H1 (cell line): ENCODE measurements at regions not wholly inside any gene's neighbourhood (a gene's known extent, or its start where the extent isn't known, plus 50 kb on each side); places are given as distances from the start of the nearest gene placed in this dataset.

Experiments used
- CTCF ChIA-PET: fragments of 300-600 bp; sonication (Branson Sonifier 250); formaldehyde crosslinking; loops from one replicate; lab custom pipeline; 2021; ENCODE audit not compliant: partially characterized antibody; lab: Charles Lee
- POLR2A ChIA-PET: fragments of 300-600 bp; sonication (Branson Sonifier 250); formaldehyde crosslinking; loops from one replicate; lab custom pipeline; 2021; ENCODE audit warnings: inconsistent platforms; ENCODE audit not compliant: partially characterized antibody; lab: Charles Lee
- DNase-seq, 2 experiments: peaks; one replicate each; pipeline versions ENCODE4 v3.0.0 to v3.0.0-alpha.2; 2010 to 2022; ENCODE audit warnings: low spot score in 2 of 2, low read depth in 1 of 2, mixed read lengths in 1 of 2
- FAIRE-seq: peaks from 2 replicates; lab custom pipeline; 2011; peaks lifted over from hg19 to GRCh38; lab: Jason Lieb, UNC
- H2AFZ ChIP-seq: 2 replicates; pipeline ENCODE4 v1.8.1; 2012; ENCODE audit warnings: low read length, inconsistent platforms
- H2AK5ac ChIP-seq: 2 replicates; pipeline ENCODE4 v1.6.1; 2013; ENCODE audit warnings: low read depth, low read length
- H2BK120ac ChIP-seq: replicated peaks from 2 replicates; pipeline ENCODE3; 2013; ENCODE audit warnings: low read depth, low read length, inconsistent platforms
- H2BK12ac ChIP-seq: 2 replicates; pipeline ENCODE4 v1.6.1; 2013; ENCODE audit warnings: low read depth, low read length
- H2BK15ac ChIP-seq: 2 replicates; pipeline ENCODE4 v1.6.1; 2013; ENCODE audit warnings: low read length
- H2BK20ac ChIP-seq: 2 replicates; pipeline ENCODE4 v1.6.1; 2013; ENCODE audit warnings: low read length
- H2BK5ac ChIP-seq: 2 replicates; pipeline ENCODE4 v1.6.1; 2013; ENCODE audit warnings: low read depth, low read length
- H3K14ac ChIP-seq: 2 replicates; pipeline ENCODE4 v1.6.1; 2013; ENCODE audit warnings: inconsistent platforms; ENCODE audit not compliant: insufficient read length
- H3K18ac ChIP-seq: 2 replicates; pipeline ENCODE4 v1.6.1; 2013; ENCODE audit warnings: low read length; ENCODE audit errors: extremely low read depth
- H3K23ac ChIP-seq: 2 replicates; pipeline ENCODE4 v1.6.1; 2013; ENCODE audit warnings: inconsistent platforms; ENCODE audit not compliant: insufficient read length
- H3K23me2 ChIP-seq: 2 replicates; pipeline ENCODE4 v1.6.1; 2013; ENCODE audit warnings: low read depth, low read length
- H3K27ac ChIP-seq: 2 replicates; pipeline ENCODE4 v1.6.1; 2011; ENCODE audit warnings: low read depth, low read length, inconsistent platforms
- H3K27me3 ChIP-seq, 4 experiments: replicated peaks in 1 of 4; 1 replicate in 1 of 4; 2 replicates in 3 of 4; pipeline versions ENCODE4 v1.6.1 to v1.8.1; 2011 to 2013; ENCODE audit warnings: low read length in 3 of 4, mild to moderate bottlenecking in 3 of 4, inconsistent platforms in 2 of 4, mixed read lengths in 2 of 4, moderate library complexity in 1 of 4; ENCODE audit not compliant: control insufficient read depth in 3 of 4, insufficient read depth in 3 of 4; ENCODE audit errors: extremely low read depth in 1 of 4
- H3K36me3 ChIP-seq, 4 experiments: 2 replicates each; pipeline versions ENCODE4 v1.6.1 to v1.8.1; 2011 to 2013; ENCODE audit warnings: mild to moderate bottlenecking in 4 of 4, low read length in 3 of 4, moderate library complexity in 2 of 4, control low read depth in 1 of 4, inconsistent platforms in 1 of 4; ENCODE audit not compliant: insufficient read depth in 4 of 4, control insufficient read depth in 2 of 4
- H3K4ac ChIP-seq: replicated peaks from 2 replicates; pipeline ENCODE3; 2013; ENCODE audit warnings: low read length, low read depth, mixed read lengths, inconsistent platforms; ENCODE audit not compliant: insufficient read length
- H3K4me1 ChIP-seq, 4 experiments: replicated peaks in 1 of 4; 1 replicate in 1 of 4; 2 replicates in 3 of 4; pipeline versions ENCODE4 v1.6.1 to v1.8.1; 2011 to 2013; ENCODE audit warnings: low read length in 3 of 4, inconsistent platforms in 2 of 4, mixed read lengths in 1 of 4; ENCODE audit not compliant: insufficient read depth in 4 of 4, control insufficient read depth in 3 of 4
- H3K4me2 ChIP-seq, 2 experiments: 2 replicates each; pipeline versions ENCODE4 v1.6.1 to v1.8.1; 2011 to 2013; ENCODE audit warnings: low read depth in 2 of 2, low read length in 2 of 2, control low read depth in 1 of 2, inconsistent platforms in 1 of 2, mild to moderate bottlenecking in 1 of 2; ENCODE audit not compliant: insufficient read depth in 1 of 2
- H3K4me3 ChIP-seq, 4 experiments: fragments of 200-600, 300-600 bp in 1 of 4; sonication (generic), shearing (Covaris generic), sonication (Bioruptor Twin) in 1 of 4; 2 replicates each; pipeline versions ENCODE4 v1.5.1 to v1.8.1; 2011 to 2016; ENCODE audit warnings: low read length in 4 of 4, low read depth in 3 of 4, control low read depth in 2 of 4, inconsistent platforms in 2 of 4, mild to moderate bottlenecking in 2 of 4, mixed read lengths in 1 of 4, moderate library complexity in 1 of 4; ENCODE audit not compliant: insufficient read depth in 2 of 4; ENCODE audit errors: extremely low read depth in 1 of 4
- H3K56ac ChIP-seq: replicated peaks from 2 replicates; pipeline ENCODE3; 2013; ENCODE audit warnings: low read depth, mild to moderate bottlenecking, mixed read lengths, low read length, inconsistent platforms; ENCODE audit not compliant: insufficient read length
- H3K79me1 ChIP-seq: 2 replicates; pipeline ENCODE4 v1.6.1; 2013; ENCODE audit warnings: low read depth, low read length, control low read depth
- H3K79me2 ChIP-seq, 2 experiments: 2 replicates each; pipeline versions ENCODE4 v1.6.1 to v1.8.1; 2012 to 2013; ENCODE audit warnings: low read length in 2 of 2, mild to moderate bottlenecking in 2 of 2, inconsistent platforms in 1 of 2; ENCODE audit not compliant: insufficient read depth in 2 of 2, control insufficient read depth in 1 of 2
- H3K9ac ChIP-seq, 4 experiments: replicated peaks in 1 of 4; 1 replicate in 1 of 4; 2 replicates in 3 of 4; pipeline versions ENCODE4 v1.6.1 to v1.8.1; 2011 to 2013; ENCODE audit warnings: low read depth in 3 of 4, low read length in 3 of 4, control low read depth in 2 of 4, mild to moderate bottlenecking in 2 of 4, moderate library complexity in 2 of 4, inconsistent platforms in 1 of 4; ENCODE audit errors: extremely low read depth in 1 of 4
- H3K9me3 ChIP-seq, 2 experiments: 2 replicates each; pipeline versions ENCODE4 v1.6.1 to v1.8.1; 2012 to 2013; ENCODE audit warnings: mild to moderate bottlenecking in 2 of 2, moderate library complexity in 2 of 2, control low read depth in 1 of 2, inconsistent platforms in 1 of 2, low read depth in 1 of 2, low read length in 1 of 2, mixed read lengths in 1 of 2; ENCODE audit not compliant: insufficient read depth in 2 of 2
- H4K20me1 ChIP-seq, 2 experiments: replicated peaks in 1 of 2; 2 replicates each; pipeline versions ENCODE3 to v1.8.1; 2011 to 2013; ENCODE audit warnings: inconsistent platforms in 2 of 2, low read length in 2 of 2, mild to moderate bottlenecking in 1 of 2; ENCODE audit not compliant: insufficient read depth in 2 of 2, control insufficient read depth in 1 of 2
- H4K5ac ChIP-seq: 2 replicates; pipeline ENCODE4 v1.6.1; 2013; ENCODE audit warnings: low read length, low read depth, mixed read lengths, inconsistent platforms; ENCODE audit not compliant: insufficient read length
- H4K8ac ChIP-seq: 2 replicates; pipeline ENCODE4 v1.8.0; 2013; ENCODE audit warnings: mild to moderate bottlenecking, moderate library complexity, low read length, inconsistent platforms; ENCODE audit not compliant: insufficient read depth; ENCODE audit errors: extremely low read depth
- H4K91ac ChIP-seq: replicated peaks from 2 replicates; pipeline ENCODE3; 2013; ENCODE audit warnings: low read length, mixed read lengths, inconsistent platforms; ENCODE audit not compliant: insufficient read length
- CREB1 ChIP-seq: IDR thresholded peaks from 2 replicates; pipeline ENCODE4 v1.6.1; 2012; ENCODE audit warnings: inconsistent platforms
- E2F6 ChIP-seq: IDR thresholded peaks from 2 replicates; pipeline ENCODE4 v1.6.1; 2012; ENCODE audit warnings: inconsistent platforms
- EP300 ChIP-seq, 2 experiments: IDR thresholded peaks; 1 replicate in 1 of 2; 2 replicates in 1 of 2; pipeline ENCODE4 v1.6.1; 2011 to 2012; ENCODE audit warnings: low read depth in 2 of 2, low read length in 2 of 2, mild to moderate bottlenecking in 2 of 2, borderline replicate concordance in 1 of 2, inconsistent platforms in 1 of 2, moderate library complexity in 1 of 2
- EZH2 ChIP-seq: fragments of 200-600 bp; sonication (generic); IDR thresholded peaks from 2 replicates; pipeline ENCODE4 v1.7.1; 2012; ENCODE audit warnings: low read depth, mild to moderate bottlenecking, moderate library complexity, low read length, inconsistent platforms; ENCODE audit not compliant: severe bottlenecking
- HDAC2 ChIP-seq, 2 experiments: fragments of 300-600 bp in 1 of 2; sonication (generic) in 1 of 2; IDR thresholded peaks; 2 replicates each; pipeline ENCODE4 v1.6.1; 2011 to 2012; ENCODE audit warnings: low read depth in 2 of 2, low read length in 2 of 2, mild to moderate bottlenecking in 2 of 2, moderate library complexity in 2 of 2, borderline replicate concordance in 1 of 2, inconsistent platforms in 1 of 2
- NANOG ChIP-seq: IDR thresholded peaks from 2 replicates; pipeline ENCODE4 v1.6.1; 2011; ENCODE audit warnings: low read length, low read depth, mild to moderate bottlenecking, inconsistent platforms; ENCODE audit not compliant: insufficient read depth, poor library complexity, severe bottlenecking
- SIRT6 ChIP-seq: IDR thresholded peaks from one replicate; pipeline ENCODE4 v1.7.1; 2012; ENCODE audit warnings: low read length, inconsistent platforms
- WGBS, 2 experiments: shearing (Covaris generic) in 1 of 2; methylation state at CpG; one replicate each; pipeline versions ENCODE4 v1.1.6 to v1.1.7; 2013 to 2015; ENCODE audit warnings: low lambda C conversion rate in 2 of 2, mixed read lengths in 2 of 2, inconsistent platforms in 1 of 2, low coverage in 1 of 2, missing lambda C conversion rate in 1 of 2; ENCODE audit not compliant: insufficient replicate concordance in 2 of 2, insufficient coverage in 1 of 2, insufficient read length in 1 of 2; ENCODE audit errors: extremely low coverage in 1 of 2, missing lambda C conversion rate in 1 of 2; 5-methylcytosine and 5-hydroxymethylcytosine counted together

- 29% methylated on average over 8 of the region's 8 CpGs; no CpG with 5 or more reads in 1 of the 2 experiments for WGBS, 2 experiments
- no peak overlapping the region for H2BK5ac ChIP-seq
- CTCF ChIA-PET: no interaction called here
- peak overlapping the region; percentile 6 to 26; a peak in 3 of 4 replicates for H3K4me2 ChIP-seq
- no peak overlapping the region; the same call in 1 of the 2 replicates for H2BK12ac ChIP-seq
- no peak overlapping the region for H4K5ac ChIP-seq
- H2BK15ac ChIP-seq: no peak overlapping the region
- no peak overlapping the region for H3K56ac ChIP-seq
- no peak overlapping the region for H2BK120ac ChIP-seq
- no peak overlapping the region for H2AK5ac ChIP-seq
- no peaks in the 10 kb centered on the region for H3K79me1 ChIP-seq
- no peaks in the 10 kb centered on the region for H3K9me3 ChIP-seq
- no peaks in the 10 kb centered on the region for H4K20me1 ChIP-seq
- no peak overlapping the region for H3K23ac ChIP-seq
- no peak overlapping the region for H3K27ac ChIP-seq
- no peak overlapping the region for H3K14ac ChIP-seq
- TF ChIP-seq E2F6 (no peak), EP300 (IDR thresholded peaks at IDR 0.05; ENCODE audit: borderline replicate concordance in 1 of 2, low read depth in 2 of 2, low read length in 2 of 2) (peak in 1 of 2 experiments; percentile 5; a peak in 1 of 3 replicates), SIRT6 (no peak), NANOG (peak; percentile 59), EZH2 (no peak), HDAC2 (IDR thresholded peaks at IDR 0.05; ENCODE audit: borderline replicate concordance in 1 of 2, low read depth in 2 of 2, low read length in 2 of 2) (no peak), CREB1 (no peak)
- TF ChIP-seq, all 59 proteins: peak for 2
- Histone ChIP-seq H3K18ac (no peak overlapping the region), H3K4me3 (no peak overlapping the region), H3K9ac (no peak overlapping the region), H2BK20ac (no peak overlapping the region), H3K79me2 (no peaks in the 10 kb centered on the region), H3K27me3 (no peaks in the 10 kb centered on the region), H3K36me3 (no peaks in the 10 kb centered on the region), H3K4ac (peak overlapping the region; percentile 44), H4K8ac (no peak overlapping the region), H4K91ac (no peak overlapping the region), H3K4me1 (peaks cover 0 to 8% (median 4%) of the 10 kb centered on the region in 4 experiments; a peak in 3 of 7 replicates), H2AFZ (no peak overlapping the region), H3K23me2 (no peaks in the 10 kb centered on the region; the same call in 1 of the 2 replicates)
- no peak for DNase-seq
- FAIRE-seq: peak; percentile 62
- POLR2A ChIA-PET: no interaction called here
Observed at GRCh38 chr12:24230061-24230701, 280.7 kb upstream of the SOX5 start.
